ENCODE measurements at regions not wholly inside any gene's neighbourhood (a gene's known extent, or its start where the extent isn't known, plus 50 kb on each side); places are given as distances from the start of the nearest gene placed in this dataset.

- DNase-seq (ENCODE audit: low read depth, low spot score), result no peak
Observed at GRCh38 chr1:193649587-193649986, 463.2 kb upstream of the B3GALT2 start.

DNA sequence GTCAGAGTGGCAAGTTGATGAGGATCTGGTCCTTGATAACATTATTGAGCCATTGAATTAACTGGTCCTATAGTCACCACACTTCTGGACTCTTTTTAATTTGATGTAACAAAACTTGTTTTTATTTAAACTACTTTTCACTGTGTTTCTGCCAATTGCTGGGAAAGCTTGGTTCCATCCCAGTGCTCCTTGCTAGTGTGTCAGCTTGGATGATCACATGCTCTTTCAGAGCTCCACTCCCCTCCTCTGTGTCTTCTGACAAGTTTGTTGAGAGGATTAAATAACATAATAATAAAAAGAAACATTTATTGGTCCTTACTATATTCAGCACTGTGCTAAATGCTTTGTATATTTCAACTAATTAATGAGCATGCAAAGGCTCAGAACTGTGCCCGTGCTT, 448.5 kb upstream of the B3GALT2 start:
- no peak for DNase-seq (ENCODE audit: low read depth, low spot score)

DNA sequence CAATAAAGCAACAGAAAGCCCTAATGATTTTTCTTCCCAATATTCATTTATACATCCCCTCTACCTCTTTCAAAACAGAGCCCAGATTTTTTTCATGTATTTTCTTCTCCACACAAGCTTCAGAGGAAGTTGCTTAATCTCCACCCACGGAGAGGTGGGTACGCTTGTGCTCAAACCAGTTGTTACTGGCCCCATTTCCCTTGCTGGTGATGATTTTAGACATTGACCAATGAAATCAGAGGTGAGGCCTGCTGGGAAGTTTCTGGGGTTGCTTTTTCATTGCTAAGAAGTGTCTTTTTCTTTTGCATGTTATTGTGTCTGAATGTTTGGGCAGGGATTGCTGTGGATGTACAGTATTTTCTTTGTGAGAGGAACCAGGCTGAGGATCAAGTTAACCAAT, 448.1 kb upstream of the B3GALT2 start:
- DNase-seq (ENCODE audit: low read depth, low spot score), result no peak

- no peak for DNase-seq (ENCODE audit: low read depth, low spot score)
Observed at GRCh38 chr1:193633991-193634390, 447.6 kb upstream of the B3GALT2 start.

DNA sequence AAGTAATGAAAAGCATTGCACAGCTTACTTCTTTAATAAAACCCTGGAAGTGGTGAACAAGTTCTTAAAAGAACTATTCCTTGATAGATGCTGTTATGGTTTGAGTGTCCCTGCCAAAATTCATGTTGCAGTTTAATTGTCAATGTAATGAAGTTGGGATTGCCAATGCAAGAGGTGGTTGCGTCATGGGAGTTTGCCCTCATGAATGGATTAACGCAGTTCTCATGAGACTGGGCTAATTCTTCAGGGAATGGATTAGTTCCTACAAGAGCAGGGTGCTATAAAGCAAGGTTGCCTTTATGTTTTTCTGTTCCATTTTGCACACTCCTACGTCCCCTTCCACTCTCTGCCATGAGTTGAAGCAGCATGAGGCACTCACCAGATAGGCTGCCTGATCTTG, 446.7 kb upstream of the B3GALT2 start:
- no peak for DNase-seq (ENCODE audit: low read depth, low spot score)

- DNase-seq (ENCODE audit: low read depth, low spot score), result no peak
Observed at GRCh38 chr1:193631306-193631705, 444.9 kb upstream of the B3GALT2 start.

DNA sequence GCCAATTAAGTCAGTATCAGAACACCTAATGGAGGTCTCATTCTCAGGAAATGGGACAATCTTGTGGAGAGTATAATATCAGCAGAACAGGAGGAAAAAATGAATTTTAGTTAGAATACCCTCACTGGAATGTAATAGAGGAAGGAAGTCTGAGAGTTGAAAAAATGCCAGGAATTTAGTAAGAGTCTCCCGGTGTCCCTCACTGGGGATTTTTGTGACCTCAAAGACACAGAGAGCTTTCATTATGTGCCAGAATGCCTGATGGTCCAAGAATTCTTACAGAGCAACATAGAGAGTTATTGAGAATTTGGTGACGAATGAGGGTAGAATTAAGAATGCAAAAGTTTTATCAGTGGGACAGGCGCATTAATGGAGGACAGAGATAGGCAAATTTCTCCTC, 443.5 kb upstream of the B3GALT2 start:
- no peak for DNase-seq (ENCODE audit: low read depth, low spot score)

DNA sequence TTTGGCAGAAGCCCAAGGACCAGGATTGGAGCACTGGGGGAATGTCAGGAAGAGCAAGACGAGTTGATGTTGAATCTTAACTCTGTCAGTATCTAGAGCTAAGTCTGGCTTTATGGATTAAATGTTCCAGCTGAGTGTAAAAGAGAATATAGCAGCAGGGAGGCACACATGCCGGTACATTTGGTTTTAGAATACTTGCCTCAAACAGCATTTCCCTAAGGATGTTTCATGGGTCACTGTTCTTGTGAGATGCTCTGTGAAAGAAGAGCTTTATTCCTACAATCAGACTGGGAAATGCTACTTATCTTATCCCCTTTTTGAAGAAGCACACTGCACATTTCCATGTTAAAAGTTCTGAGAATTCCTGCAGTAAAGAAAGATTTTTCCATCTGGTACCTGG, 440.3 kb upstream of the B3GALT2 start:
- no peak for DNase-seq (ENCODE audit: low read depth, low spot score)

DNA sequence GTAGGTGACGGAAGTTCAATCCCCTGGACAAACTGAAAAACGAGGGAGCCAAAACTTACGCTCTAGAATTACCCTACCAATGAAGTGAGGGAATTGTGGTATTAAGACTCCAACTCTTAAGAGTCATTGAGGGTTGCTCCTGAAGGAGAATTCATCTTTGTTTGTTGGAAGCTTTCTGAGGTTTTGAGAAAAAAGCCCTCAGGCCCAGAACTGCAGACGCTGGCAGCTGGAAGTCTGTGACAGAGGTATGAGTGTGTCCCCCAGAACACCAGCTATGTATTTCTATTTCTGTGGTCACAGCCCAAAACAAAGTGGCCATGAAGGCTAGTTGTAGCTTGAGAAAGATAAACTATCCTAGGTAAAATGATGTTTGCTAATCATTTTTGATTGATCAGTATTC, 438.8 kb upstream of the B3GALT2 start:
- DNase-seq (ENCODE audit: low read depth, low spot score), result no peak

GRCh38 chr1:193619911-193620310, 433.5 kb upstream of the B3GALT2 start:
- no peak for DNase-seq (ENCODE audit: low read depth, low spot score)

DNA sequence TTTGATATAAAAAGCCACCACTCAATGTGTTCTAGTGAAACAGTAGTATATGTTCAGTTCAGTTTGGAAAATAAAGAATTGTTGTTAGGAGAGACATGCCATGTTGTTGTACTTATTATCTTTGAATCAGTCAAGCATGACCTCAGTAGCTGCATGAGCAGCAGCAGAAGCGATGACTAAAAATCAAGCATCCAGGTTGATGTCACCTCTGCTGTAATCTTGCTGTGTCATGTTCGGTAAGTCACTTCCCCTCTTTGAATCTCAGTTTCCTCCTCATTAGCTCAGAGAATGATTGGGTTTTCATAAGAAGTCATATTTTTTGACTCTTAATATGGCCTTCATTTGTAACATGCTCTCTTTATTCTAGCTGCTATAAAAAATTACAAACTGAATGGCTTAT, 428.4 kb upstream of the B3GALT2 start:
- DNase-seq (ENCODE audit: low read depth, low spot score), result no peak

DNA sequence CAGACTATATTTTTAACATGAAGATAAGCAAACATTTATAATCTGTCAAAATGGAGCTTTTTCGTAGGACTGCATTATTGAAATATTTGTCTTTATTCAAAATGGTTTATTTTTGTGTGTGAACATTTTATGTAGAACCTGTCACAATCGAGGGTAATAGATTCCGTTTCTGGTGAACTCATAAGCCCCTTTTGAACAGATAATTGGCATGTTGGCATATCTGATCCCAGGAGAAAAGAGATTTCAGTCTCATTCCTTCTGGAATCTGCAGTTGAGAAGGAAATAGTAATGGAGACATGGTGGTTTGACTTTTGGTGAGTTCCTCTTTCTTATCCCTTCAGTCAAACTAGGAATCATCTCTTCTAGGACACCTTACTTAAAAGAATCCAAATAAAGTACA, 427.9 kb upstream of the B3GALT2 start:
- DNase-seq (ENCODE audit: low read depth, low spot score), result no peak

DNA sequence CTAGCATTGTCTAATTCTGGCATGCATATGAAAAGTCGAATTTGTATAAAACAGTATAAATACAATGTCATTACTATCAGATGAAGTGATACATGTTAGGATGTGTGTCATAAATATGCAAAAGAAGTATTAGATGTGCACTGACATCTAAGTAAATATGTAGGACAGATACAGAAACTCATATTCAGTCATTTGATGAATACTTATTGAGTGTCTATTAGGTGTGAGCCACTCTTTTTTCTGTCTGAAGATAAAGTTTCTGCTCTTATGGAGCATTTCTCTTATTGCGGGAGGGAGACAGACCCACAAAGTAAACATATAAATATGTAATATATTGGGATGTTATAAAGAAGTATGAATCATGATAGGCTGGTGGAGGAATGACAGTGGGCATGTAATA, 426.6 kb upstream of the B3GALT2 start:
- DNase-seq (ENCODE audit: low read depth, low spot score), result no peak

DNA sequence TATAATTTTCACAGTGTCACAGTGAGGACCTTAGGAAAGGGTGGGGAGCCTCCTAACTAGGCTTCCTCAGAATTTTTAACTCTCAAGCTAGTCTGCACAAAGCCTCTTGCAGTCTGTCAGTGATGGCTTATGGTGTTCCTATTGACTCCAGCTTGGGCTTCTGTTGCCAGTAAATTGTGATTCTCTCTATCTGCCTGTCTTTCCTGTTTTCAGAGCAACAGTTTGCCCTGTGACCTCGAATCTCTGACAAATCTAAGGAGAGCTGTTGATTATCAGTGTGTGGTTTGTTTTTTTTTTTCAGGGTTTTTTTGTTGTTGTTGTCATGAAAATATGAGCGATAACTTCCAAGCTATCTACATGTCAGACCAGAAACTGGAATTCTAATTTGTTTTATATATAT, 423.2 kb upstream of the B3GALT2 start:
- no peak for DNase-seq (ENCODE audit: low read depth, low spot score)

DNA sequence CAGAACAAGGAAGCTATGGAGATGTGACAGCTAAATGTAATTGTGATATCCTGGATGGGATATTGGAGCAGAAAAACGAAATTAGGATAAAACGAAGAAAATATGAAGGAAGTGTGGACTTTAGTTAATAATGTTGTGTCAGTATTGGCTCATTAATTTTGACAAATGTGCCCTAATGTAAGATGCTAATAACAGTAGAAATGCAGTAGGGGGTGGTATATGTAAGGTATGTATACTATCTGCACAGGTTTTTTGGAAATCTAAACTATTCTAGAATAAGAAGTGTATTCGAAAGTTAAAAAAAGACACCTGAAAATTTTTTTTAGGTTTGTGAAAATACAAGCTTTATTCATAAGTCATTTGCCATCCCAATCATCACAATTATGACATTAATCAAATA, 421.4 kb upstream of the B3GALT2 start:
- DNase-seq (ENCODE audit: low read depth, low spot score), result no peak

- DNase-seq (ENCODE audit: low read depth, low spot score), result no peak
Observed at GRCh38 chr1:193606035-193606434, 419.6 kb upstream of the B3GALT2 start.

DNA sequence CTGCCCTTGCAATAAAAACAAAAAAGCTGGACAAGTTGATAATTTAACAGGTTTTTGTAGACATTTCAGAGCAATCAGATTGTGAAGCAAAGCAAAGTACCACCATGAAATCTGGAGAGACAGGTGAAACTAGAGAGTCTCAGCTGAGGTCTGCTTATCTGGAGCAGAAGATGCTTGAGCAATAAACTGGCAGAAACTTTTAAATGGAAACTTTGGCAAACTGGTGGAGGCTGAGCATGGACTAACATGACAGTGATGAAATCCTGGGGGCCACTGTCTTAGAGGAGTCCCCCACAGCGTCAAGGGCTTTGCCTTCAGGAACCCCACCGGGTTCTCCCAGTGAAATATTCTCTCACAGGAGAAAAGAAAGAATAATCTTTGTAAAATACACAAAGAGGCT, 416.3 kb upstream of the B3GALT2 start:
- DNase-seq (ENCODE audit: low read depth, low spot score), result no peak

DNA sequence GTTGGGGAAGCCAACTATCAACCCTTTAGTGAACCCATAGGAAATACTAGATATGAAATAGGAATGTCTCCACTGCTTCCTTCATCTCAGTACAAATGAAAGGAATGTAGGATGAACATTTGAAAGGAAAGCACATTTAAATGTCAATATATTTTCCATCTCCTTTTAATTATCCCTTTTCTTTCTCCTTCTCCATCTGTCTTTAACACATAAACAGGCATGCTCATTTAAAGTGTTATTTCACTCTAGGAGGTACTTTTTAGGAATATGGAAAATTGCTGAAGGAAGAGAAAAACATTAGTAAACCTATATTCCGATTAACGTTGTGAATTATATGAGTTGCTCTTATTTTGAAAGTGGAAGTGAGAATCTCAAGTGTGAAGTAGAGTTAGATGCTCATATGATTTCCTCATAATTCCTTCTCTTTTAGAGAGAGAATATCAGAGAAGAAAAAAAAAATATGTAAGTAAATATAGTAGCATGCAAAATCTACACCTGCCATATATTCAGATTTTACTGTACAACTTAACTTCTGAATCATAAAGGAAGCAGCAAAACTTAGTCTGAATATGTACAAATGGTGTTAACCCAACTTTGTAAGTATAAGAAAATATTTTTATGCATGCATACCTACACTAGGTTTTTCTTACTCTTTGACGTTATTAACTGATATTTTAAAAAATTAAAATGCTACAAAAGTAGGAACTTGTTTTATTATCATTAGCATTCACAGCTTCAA, 406.9 kb upstream of the B3GALT2 start:
- DNase-seq (ENCODE audit: low read depth, low spot score), result no peak

DNA sequence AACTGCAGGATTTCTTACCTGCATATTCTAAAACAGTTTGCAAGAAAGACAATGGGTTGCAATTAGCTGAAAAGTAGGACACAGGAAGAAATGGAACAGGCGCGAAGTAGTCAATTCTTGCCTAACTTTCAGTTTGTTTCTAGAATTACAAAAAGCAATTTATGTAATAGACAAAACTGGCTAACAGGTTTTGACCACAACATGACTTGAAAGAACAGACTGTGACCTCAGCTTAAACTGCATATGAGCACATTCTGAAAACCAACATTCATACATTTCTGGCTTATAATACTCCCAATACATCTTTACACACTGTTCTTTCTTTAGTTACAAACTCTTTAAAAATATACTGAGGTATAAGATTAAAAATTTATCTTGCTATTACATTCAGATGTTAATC, 405.9 kb upstream of the B3GALT2 start:
- DNase-seq (ENCODE audit: low read depth, low spot score), result no peak

GRCh38 chr1:193590102-193590501, 403.7 kb upstream of the B3GALT2 start:
- DNase-seq (ENCODE audit: low read depth, low spot score), result no peak

DNA sequence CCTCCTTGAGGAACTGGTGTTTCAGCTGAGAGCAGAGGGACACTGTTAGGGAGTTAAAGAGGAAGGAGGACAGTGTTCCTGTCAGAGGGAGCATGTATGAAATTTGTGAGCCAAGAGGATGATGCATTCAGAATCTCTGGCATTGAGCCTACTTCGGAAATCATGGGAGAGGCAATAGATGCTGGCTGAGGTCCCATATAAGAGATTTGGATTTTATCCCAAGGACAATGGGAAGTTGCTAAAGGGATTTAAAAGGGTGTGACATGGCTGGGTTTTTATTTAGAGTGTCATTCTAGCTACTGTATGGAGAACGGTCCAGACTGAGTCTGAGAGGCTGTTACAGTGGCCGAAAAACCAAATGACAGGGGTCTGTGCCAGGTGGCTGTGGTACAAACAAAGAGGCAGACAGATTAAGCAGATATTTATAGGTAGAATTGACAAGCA, 403.2 kb upstream of the B3GALT2 start:
- DNase-seq (ENCODE audit: low read depth, low spot score), result no peak

DNA sequence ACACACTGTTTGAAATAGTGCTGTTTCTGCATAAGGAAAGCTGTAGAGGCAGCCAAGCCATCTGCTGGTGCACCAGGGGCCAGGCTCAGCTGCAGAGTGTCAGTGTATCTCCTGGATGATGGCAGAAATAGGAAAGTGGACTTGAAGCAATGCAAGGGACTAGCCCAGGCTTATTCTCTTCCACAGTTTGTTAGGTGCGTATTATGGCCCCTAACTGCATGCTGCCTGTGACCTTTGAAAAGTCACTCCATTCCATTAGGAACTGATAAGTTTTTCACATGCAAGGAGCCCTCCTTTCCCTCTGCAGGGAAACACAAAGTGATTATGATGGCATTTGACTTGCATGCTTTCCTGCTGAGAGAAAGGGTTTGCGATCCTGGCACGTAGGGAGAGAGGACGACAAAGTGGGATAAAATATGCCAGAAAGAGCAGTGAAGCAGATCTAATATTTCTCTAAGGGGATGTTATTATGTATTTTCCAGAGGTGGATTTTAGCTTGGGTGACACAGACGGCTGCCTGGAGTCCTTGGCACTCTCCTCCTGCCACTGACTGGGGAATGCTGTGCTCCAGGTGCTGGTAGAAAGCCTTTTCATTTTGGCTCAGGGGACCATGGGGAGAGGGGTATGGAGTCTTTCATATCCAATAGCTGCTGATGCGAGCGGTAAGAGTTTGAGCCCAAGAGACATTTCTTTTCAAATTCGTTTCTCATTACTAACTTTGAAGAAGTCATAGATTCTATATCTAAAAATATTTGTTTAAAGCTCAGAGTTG, 402.1 kb upstream of the B3GALT2 start:
- no peak for DNase-seq (ENCODE audit: low read depth, low spot score)

- DNase-seq (ENCODE audit: low read depth, low spot score), result no peak
Observed at GRCh38 chr1:193584731-193585239, 398.4 kb upstream of the B3GALT2 start.
